Astrocyte of the hippocampus (primary cell): ENCODE measurements at regions not wholly inside any gene's neighbourhood (a gene's known extent, or its start where the extent isn't known, plus 50 kb on each side); places are given as distances from the start of the nearest gene placed in this dataset.

Source experiments
- DNase-seq: peaks from one replicate; pipeline ENCODE4 v3.0.0; 2011; ENCODE audit warnings: low read depth, low spot score

DNA sequence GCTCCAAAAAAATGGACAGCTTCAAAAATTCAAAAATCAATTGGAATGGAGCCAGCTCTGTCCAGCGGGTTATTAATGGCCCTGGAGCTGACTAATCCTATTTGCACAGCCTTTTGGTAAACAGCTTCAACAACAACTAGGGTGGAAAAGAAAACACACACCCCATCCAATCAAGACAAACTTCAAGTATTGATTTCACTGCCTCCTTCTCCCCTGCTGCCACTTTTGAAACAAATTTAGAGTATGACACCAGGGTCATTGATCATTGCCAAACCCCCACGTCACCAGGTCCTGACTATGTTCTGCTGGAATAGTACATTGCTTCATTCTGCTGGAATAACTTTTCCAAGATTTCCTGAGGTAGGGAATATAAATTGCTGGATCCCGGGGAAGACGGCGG is 56.8 kb upstream of the GTF3A start:
- DNase-seq, result no peak

DNA sequence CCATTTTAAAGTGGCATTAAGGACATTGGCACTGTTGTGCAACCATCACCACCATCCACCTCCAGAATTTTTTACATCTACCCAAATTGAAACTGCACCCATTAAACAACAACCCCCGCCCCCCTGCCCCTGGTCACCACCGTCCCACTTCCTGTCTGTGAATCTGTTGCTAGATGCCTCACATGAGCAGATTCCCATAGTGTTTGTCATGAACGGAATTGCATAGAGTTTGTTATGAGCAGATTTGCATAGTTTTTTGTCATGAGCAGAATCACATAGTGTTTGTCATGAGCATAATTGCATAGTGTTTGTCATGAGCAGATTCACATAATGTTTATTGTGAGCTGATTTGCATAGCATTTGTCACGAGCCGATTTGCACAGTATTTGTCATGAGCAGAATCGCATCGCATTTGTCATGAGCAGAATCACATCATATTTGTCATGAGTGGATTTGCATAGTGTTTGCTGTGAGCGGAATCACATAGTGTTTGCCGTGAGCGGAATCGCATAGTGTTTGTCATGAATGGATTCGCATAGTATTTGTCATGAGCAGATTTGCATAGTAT is 54.0 kb upstream of the GTF3A start:
- no peak for DNase-seq

DNA sequence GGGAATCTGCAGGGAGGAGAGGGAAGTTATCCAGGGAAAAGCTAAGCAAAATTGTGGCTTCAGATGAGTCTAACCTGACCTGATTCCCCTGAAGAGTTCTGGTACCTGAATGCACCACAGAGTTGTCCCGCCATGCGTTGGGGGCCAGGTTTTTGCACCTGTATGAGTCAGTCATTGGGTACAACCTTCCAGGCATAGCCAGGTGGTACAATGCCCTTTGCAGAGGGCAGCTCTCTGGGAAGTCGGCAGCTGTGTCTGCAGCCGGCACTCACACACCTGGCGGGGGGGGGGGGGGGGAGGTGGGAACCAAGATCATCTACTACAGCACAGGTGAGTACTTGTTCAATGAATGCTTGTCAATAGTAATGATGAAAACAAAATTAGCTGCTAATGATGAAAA is 52.5 kb upstream of the GTF3A start:
- DNase-seq, result no peak

DNA sequence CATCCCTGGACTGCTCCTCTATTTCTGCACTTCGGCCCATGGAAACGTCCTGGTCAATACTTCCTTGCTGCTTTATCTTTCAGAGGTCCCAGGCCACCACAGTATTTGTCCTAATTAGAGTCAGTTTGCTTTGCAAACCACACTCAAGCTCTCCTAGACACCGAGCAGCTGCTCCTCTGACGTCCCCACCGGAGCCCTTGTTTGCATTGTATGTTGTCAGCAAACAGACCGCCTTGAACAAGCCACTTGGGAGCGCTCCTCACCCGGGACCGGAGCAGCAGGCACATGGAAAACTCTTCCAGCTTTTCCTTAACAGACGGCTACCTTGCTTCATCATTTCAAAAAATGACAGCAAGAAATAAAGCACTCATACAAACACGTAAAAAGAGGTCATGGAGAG is 51.5 kb upstream of the GTF3A start:
- DNase-seq, result no peak

DNA sequence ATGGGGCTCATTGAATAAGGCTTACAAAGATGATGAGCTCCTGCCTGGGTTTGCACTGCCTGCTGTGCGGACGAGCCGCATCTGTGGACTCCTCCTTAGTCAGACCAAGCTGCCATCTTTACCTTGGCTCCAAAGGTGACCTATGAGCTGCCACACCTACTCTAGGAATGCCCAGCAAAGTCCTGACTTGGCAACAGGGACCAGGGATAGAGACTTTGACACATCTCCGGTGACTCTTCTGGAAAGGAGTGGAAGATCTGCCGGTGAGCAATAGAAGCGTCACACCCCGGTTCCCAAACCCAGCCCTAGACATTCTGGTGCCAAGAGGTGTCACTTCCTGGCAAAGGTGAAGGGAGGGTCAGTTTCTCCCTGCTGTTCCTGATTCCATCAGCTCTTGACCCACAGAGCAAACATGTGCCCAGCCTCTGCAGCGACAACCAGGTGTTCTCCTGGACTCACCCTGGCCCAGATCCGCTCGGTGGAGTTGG is 50.2 kb upstream of the GTF3A start:
- DNase-seq, result no peak
